GM10248 (cell line): ENCODE measurements at regions not wholly inside any gene's neighbourhood (a gene's known extent, or its start where the extent isn't known, plus 50 kb on each side); places are given as distances from the start of the nearest gene placed in this dataset.

Source experiments
- CTCF ChIA-PET: fragments of 300-600 bp; sonication (Branson Sonifier 250); formaldehyde crosslinking; extraction: SDS; loops from one replicate; lab custom pipeline; 2021; ENCODE audit warnings: antibody characterized with exemption; lab: Yijun Ruan, JAX
- POLR2A ChIA-PET: fragments of 350-650 bp; sonication (Branson Sonifier 250); formaldehyde crosslinking; extraction: SDS; loops from one replicate; lab custom pipeline; 2020; ENCODE audit warnings: antibody characterized with exemption; lab: Yijun Ruan, JAX
- DNase-seq: peaks from one replicate; pipeline ENCODE4 v3.0.0; 2012; ENCODE audit errors: extremely low spot score
- CTCF ChIP-seq: IDR thresholded peaks from 2 replicates; pipeline ENCODE4 v1.5.1; 2012; ENCODE audit warnings: mild to moderate bottlenecking, low read depth; ENCODE audit errors: extremely low read depth, missing control alignments, control extremely low read depth

- POLR2A ChIA-PET = no interaction called here
- CTCF ChIA-PET = interaction anchor here (1.5 kb wide), 1 partner anchor 11 kb away, joined by 3 read pairs; no protein-coding TSS in a partner anchor
- no peak for DNase-seq
- no peak for TF ChIP-seq CTCF
These were observed 945.7 kb downstream of the DSC3 start for GRCh38 chr18:30096796-30097195.

GRCh38 chr18:30094556-30094955 is 948.0 kb downstream of the DSC3 start:
- no peak for DNase-seq
- POLR2A ChIA-PET = no interaction called here

GRCh38 chr18:30093376-30093775 is 949.2 kb downstream of the DSC3 start:
- DNase-seq = no peak
- CTCF ChIA-PET = interaction anchor here (1.0 kb wide), 1 partner anchor 18 kb away, joined by 3 read pairs; no protein-coding TSS in a partner anchor
- POLR2A ChIA-PET = no interaction called here
- TF ChIP-seq CTCF = no peak

More at GRCh38 chr18:30094556-30094955, 948.0 kb downstream of the DSC3 start:
- no peak for TF ChIP-seq CTCF
- CTCF ChIA-PET = no interaction called here

GRCh38 chr18:30088238-30089015 is 954.1 kb downstream of the DSC3 start:
- no peak for DNase-seq
- no peak for TF ChIP-seq CTCF
- ChIA-PET CTCF (no interaction called here), POLR2A (no interaction called here)

- POLR2A ChIA-PET = no interaction called here
- DNase-seq = no peak
- CTCF ChIA-PET = interaction anchor here (1.4 kb wide), 1 partner anchor 15 kb away, joined by 4 read pairs; no protein-coding TSS in a partner anchor
- no peak for TF ChIP-seq CTCF
These were observed 956.2 kb downstream of the DSC3 start for GRCh38 chr18:30086351-30086750.

- POLR2A ChIA-PET = no interaction called here
- DNase-seq = no peak
- CTCF ChIA-PET = no interaction called here
- TF ChIP-seq CTCF = no peak
These were observed 961.4 kb downstream of the DSC3 start for GRCh38 chr18:30081122-30081521.
